HG03025 (cell line): ENCODE measurements at regions not wholly inside any gene's neighbourhood (a gene's known extent, or its start where the extent isn't known, plus 50 kb on each side); places are given as distances from the start of the nearest gene placed in this dataset.

Source experiments
- ATAC-seq: cut with Tn5 transposase; IDR thresholded peaks from one replicate; pipeline ENCODE4 v1.9.1; 2021; ENCODE audit warnings: mild to moderate bottlenecking, moderate library complexity; ENCODE audit not compliant: unreplicated experiment, low FRiP score

- no peak for ATAC-seq
These were observed 142.5 kb downstream of the CHIC2 start for GRCh38 chr4:53921856-53922255.

GRCh38 chr4:53920883-53921282, 143.5 kb downstream of the CHIC2 start:
- no peak for ATAC-seq

GRCh38 chr4:53920116-53920515, 144.3 kb downstream of the CHIC2 start:
- ATAC-seq: no peak

- ATAC-seq: no peak
These were observed 144.9 kb downstream of the CHIC2 start for GRCh38 chr4:53919535-53919934.

- ATAC-seq: no peak
These were observed 146.7 kb downstream of the CHIC2 start for GRCh38 chr4:53917729-53918128.

- no peak for ATAC-seq
These were observed 147.9 kb downstream of the CHIC2 start for GRCh38 chr4:53916431-53916889.

GRCh38 chr4:53914313-53915016, 149.9 kb downstream of the CHIC2 start:
- no peak for ATAC-seq

- ATAC-seq: no peak
These were observed 150.6 kb downstream of the CHIC2 start for GRCh38 chr4:53913771-53914170.

GRCh38 chr4:53912766-53913497, 151.5 kb downstream of the CHIC2 start:
- no peak for ATAC-seq

- ATAC-seq: no peak
These were observed 155.7 kb downstream of the CHIC2 start for GRCh38 chr4:53908661-53909078.

GRCh38 chr4:53907772-53908171, 156.6 kb downstream of the CHIC2 start:
- ATAC-seq: no peak

- ATAC-seq: no peak
These were observed 157.7 kb downstream of the CHIC2 start for GRCh38 chr4:53906606-53907190.

GRCh38 chr4:53905941-53906377, 158.4 kb downstream of the CHIC2 start:
- no peak for ATAC-seq

- no peak for ATAC-seq
These were observed 159.0 kb downstream of the CHIC2 start for GRCh38 chr4:53905276-53905940.

- ATAC-seq: no peak
These were observed 161.6 kb downstream of the CHIC2 start for GRCh38 chr4:53902786-53903185.

- no peak for ATAC-seq
These were observed 164.1 kb downstream of the CHIC2 start for GRCh38 chr4:53900271-53900649.

GRCh38 chr4:53899586-53900270, 164.7 kb downstream of the CHIC2 start:
- ATAC-seq: no peak

GRCh38 chr4:53895137-53895536, 169.3 kb downstream of the CHIC2 start:
- ATAC-seq: no peak

- no peak for ATAC-seq
These were observed 173.9 kb downstream of the CHIC2 start for GRCh38 chr4:53890461-53890860.

GRCh38 chr4:53889326-53890055, 174.9 kb downstream of the CHIC2 start:
- ATAC-seq: no peak
